ENCODE measurements at regions not wholly inside any gene's neighbourhood (a gene's known extent, or its start where the extent isn't known, plus 50 kb on each side); places are given as distances from the start of the nearest gene placed in this dataset.

- TF ChIP-seq, protein P1, sequence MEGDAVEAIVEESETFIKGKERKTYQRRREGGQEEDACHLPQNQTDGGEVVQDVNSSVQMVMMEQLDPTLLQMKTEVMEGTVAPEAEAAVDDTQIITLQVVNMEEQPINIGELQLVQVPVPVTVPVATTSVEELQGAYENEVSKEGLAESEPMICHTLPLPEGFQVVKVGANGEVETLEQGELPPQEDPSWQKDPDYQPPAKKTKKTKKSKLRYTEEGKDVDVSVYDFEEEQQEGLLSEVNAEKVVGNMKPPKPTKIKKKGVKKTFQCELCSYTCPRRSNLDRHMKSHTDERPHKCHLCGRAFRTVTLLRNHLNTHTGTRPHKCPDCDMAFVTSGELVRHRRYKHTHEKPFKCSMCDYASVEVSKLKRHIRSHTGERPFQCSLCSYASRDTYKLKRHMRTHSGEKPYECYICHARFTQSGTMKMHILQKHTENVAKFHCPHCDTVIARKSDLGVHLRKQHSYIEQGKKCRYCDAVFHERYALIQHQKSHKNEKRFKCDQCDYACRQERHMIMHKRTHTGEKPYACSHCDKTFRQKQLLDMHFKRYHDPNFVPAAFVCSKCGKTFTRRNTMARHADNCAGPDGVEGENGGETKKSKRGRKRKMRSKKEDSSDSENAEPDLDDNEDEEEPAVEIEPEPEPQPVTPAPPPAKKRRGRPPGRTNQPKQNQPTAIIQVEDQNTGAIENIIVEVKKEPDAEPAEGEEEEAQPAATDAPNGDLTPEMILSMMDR (IDR thresholded peaks at IDR 0.05; ENCODE audit: insufficient read depth, low read length, poor library complexity, severe bottlenecking), result no peak
- no peak for TF ChIP-seq EZH2phosphoT487 (conservative IDR thresholded peaks at IDR 0.05; ENCODE audit: low read length)
Observed at GRCh38 chr17:72433797-72434196, 313.0 kb downstream of the SOX9 start.
